ENCODE measurements at regions not wholly inside any gene's neighbourhood (a gene's known extent, or its start where the extent isn't known, plus 50 kb on each side); places are given as distances from the start of the nearest gene placed in this dataset.

DNA sequence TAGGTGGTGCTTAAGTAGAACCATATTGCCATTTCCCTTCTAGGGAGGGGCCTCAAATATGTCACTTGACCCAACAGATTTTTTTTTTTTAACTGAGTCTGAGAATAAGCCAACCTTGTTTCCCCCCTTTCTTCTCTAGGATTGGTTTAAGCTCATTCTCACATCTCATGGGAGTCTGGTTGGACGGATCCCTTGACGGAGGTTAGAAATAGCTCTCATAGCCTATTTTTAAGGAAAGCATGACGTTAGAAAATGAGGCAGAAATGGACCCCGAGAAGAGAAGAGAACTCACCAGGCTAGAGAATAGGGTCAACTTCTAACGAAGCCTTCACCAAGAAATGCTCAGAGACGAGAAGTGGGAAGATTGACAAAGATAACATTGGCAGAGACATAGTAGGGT is 95.1 kb upstream of the ZFHX3 start:
- Mint-ChIP-seq H3K4me1 (ENCODE audit: low read depth) (no peaks in the 10 kb centered on the region), H3K9me3 (no peaks in the 10 kb centered on the region), H3K4me3 (no peak overlapping the region), H3K27ac (no peak overlapping the region), H3K27me3 (no peaks in the 10 kb centered on the region), H3K36me3 (ENCODE audit: low read depth) (no peaks in the 10 kb centered on the region)
- ATAC-seq: no peak
- DNase-seq: no peak
- ChIA-PET POLR2A (no interaction called here), CTCF (no interaction called here)
- TF ChIP-seq, protein P1, sequence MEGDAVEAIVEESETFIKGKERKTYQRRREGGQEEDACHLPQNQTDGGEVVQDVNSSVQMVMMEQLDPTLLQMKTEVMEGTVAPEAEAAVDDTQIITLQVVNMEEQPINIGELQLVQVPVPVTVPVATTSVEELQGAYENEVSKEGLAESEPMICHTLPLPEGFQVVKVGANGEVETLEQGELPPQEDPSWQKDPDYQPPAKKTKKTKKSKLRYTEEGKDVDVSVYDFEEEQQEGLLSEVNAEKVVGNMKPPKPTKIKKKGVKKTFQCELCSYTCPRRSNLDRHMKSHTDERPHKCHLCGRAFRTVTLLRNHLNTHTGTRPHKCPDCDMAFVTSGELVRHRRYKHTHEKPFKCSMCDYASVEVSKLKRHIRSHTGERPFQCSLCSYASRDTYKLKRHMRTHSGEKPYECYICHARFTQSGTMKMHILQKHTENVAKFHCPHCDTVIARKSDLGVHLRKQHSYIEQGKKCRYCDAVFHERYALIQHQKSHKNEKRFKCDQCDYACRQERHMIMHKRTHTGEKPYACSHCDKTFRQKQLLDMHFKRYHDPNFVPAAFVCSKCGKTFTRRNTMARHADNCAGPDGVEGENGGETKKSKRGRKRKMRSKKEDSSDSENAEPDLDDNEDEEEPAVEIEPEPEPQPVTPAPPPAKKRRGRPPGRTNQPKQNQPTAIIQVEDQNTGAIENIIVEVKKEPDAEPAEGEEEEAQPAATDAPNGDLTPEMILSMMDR (IDR thresholded peaks at IDR 0.05): no peak
- intact Hi-C loops (cut with micrococcal nuclease): no loop called here

DNA sequence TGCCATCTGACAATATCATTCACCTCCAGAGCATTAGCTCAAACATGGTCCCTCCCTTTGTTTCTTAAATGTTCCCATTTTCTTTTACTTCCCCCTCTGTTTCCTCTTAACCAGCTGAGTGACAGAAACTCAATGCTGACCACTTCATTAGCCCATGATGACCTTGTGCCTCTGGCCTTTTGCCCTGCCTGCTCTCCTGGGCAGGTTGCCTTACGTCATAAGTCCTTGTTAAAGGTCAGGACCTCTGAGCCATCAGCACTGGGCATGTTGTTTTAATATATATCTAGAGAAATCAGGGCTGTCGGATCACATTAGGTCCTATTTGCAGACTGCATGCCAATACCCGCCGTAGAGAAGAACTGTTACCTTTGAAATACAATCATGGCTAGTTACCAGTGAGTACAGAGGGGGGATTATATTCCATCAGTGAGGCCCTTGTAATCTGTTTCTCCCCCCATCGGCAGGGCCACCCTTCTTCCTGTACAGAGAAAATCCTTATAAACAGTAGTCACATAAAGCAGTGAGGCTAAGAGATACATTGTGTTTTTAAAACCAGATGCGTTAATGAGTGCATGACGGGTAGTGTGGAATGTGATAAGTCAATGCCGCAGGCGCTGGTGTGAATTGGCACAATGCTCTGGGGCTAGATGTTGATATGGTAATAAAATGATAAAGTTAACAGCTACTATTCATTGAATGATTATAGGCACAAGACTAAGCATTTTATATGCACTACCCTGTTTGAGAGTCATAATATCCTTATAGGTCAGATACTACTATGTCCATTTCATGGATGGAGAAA is 94.3 kb upstream of the ZFHX3 start:
- intact Hi-C loops (cut with micrococcal nuclease): no loop called here
- Mint-ChIP-seq H3K4me3 (no peak overlapping the region), H3K27me3 (no peaks in the 10 kb centered on the region), H3K9me3 (no peaks in the 10 kb centered on the region), H3K4me1 (ENCODE audit: low read depth) (no peaks in the 10 kb centered on the region), H3K36me3 (ENCODE audit: low read depth) (no peaks in the 10 kb centered on the region), H3K27ac (no peak overlapping the region)
- ChIA-PET CTCF (no interaction called here), POLR2A (no interaction called here)
- DNase-seq (no peak), ATAC-seq (no peak)
- TF ChIP-seq, protein P1 (IDR thresholded peaks at IDR 0.05): no peak

- Mint-ChIP-seq H3K9me3 (no peaks in the 10 kb centered on the region), H3K4me1 (ENCODE audit: low read depth) (no peaks in the 10 kb centered on the region), H3K27ac (no peak overlapping the region), H3K36me3 (ENCODE audit: low read depth) (no peaks in the 10 kb centered on the region), H3K4me3 (no peak overlapping the region), H3K27me3 (no peaks in the 10 kb centered on the region)
- ChIA-PET POLR2A (no interaction called here), CTCF (no interaction called here)
- intact Hi-C loops (cut with micrococcal nuclease): no loop called here
- TF ChIP-seq, protein P1 (IDR thresholded peaks at IDR 0.05): no peak
- no peak for DNase-seq
- no peak for ATAC-seq
These were observed 93.0 kb upstream of the ZFHX3 start for GRCh38 chr16:73140929-73141328.

GRCh38 chr16:73131156-73131862 is 83.4 kb upstream of the ZFHX3 start:
- intact Hi-C loops (cut with micrococcal nuclease): no loop called here
- ATAC-seq: no peak
- no peaks in the 10 kb centered on the region for H3K27me3 Mint-ChIP-seq
- ChIA-PET POLR2A (no interaction called here), CTCF (no interaction called here)
- no peak overlapping the region for H3K27ac Mint-ChIP-seq
- H3K9me3 Mint-ChIP-seq: peaks cover 3% of the 10 kb centered on the region
- no peak overlapping the region for H3K4me3 Mint-ChIP-seq
- no peaks in the 10 kb centered on the region for H3K4me1 Mint-ChIP-seq (ENCODE audit: low read depth)
- TF ChIP-seq, protein P1 (IDR thresholded peaks at IDR 0.05): no peak
- DNase-seq: no peak
- no peaks in the 10 kb centered on the region for H3K36me3 Mint-ChIP-seq (ENCODE audit: low read depth)

- Mint-ChIP-seq H3K4me3 (no peak overlapping the region), H3K36me3 (ENCODE audit: low read depth) (no peaks in the 10 kb centered on the region), H3K27ac (no peak overlapping the region), H3K27me3 (peaks cover 2% of the 10 kb centered on the region), H3K9me3 (peaks cover 3% of the 10 kb centered on the region), H3K4me1 (ENCODE audit: low read depth) (no peaks in the 10 kb centered on the region)
- DNase-seq (no peak), ATAC-seq (no peak)
- intact Hi-C loops (cut with micrococcal nuclease): no loop called here
- CTCF ChIA-PET: no interaction called here
- POLR2A ChIA-PET: no interaction called here
- TF ChIP-seq, protein P1 (IDR thresholded peaks at IDR 0.05): no peak
These were observed 81.5 kb upstream of the ZFHX3 start for GRCh38 chr16:73129455-73129854.
